DND-41 (cell line): ENCODE measurements at regions not wholly inside any gene's neighbourhood (a gene's known extent, or its start where the extent isn't known, plus 50 kb on each side); places are given as distances from the start of the nearest gene placed in this dataset.
A peak's percentile ranks its signal among the peaks of the same experiment; 100 is the strongest.
"Not testable (repeated sequence)": the region's sequence is repeated elsewhere in the genome, so short reads cannot be mapped to it uniquely, and the experiment has no call there.

Source experiments
- ATAC-seq: fragments of 200-7000 bp; cut with Tn5 transposase; 3 replicates; pipeline ENCODE4 v1.9.1; 2021; ENCODE audit warnings: low read depth; ENCODE audit not compliant: insufficient read depth
- DNase-seq: peaks from one replicate; pipeline ENCODE4 v3.0.0-alpha.2; 2020
- H2AFZ ChIP-seq: 2 replicates; pipeline ENCODE4 v1.6.0; 2012; ENCODE audit warnings: low read depth, low read length
- H3K27ac ChIP-seq: 2 replicates; pipeline ENCODE4 v1.5.1; 2012; ENCODE audit warnings: low read length, inconsistent platforms
- H3K27me3 ChIP-seq: fragments of 200-600 bp; sonication (generic); 2 replicates; pipeline ENCODE4 v1.6.0; 2012; ENCODE audit warnings: low read length, mild to moderate bottlenecking, inconsistent platforms; ENCODE audit not compliant: insufficient read depth, poor library complexity
- H3K36me3 ChIP-seq: 2 replicates; pipeline ENCODE4 v1.5.1; 2012; ENCODE audit warnings: low read length, inconsistent platforms; ENCODE audit not compliant: insufficient read depth
- H3K4me1 ChIP-seq: 2 replicates; pipeline ENCODE4 v1.5.1; 2012; ENCODE audit warnings: mild to moderate bottlenecking, low read length; ENCODE audit not compliant: insufficient read depth
- H3K4me2 ChIP-seq: 2 replicates; pipeline ENCODE4 v1.6.0; 2012; ENCODE audit warnings: mild to moderate bottlenecking, moderate library complexity, low read length, inconsistent platforms; ENCODE audit not compliant: insufficient read depth
- H3K4me3 ChIP-seq, 2 experiments: fragments of 200-600 bp in 1 of 2; shearing (Covaris generic) in 1 of 2; 2 replicates each; pipeline ENCODE4 v1.5.1; 2012 to 2016; ENCODE audit warnings: inconsistent platforms in 2 of 2, low read length in 2 of 2, mild to moderate bottlenecking in 2 of 2, low read depth in 1 of 2, moderate library complexity in 1 of 2
- H3K79me2 ChIP-seq: 2 replicates; pipeline ENCODE4 v1.6.0; 2012; ENCODE audit warnings: low read length, inconsistent platforms; ENCODE audit not compliant: insufficient read depth
- H3K9ac ChIP-seq: 2 replicates; pipeline ENCODE4 v1.6.0; 2012; ENCODE audit warnings: low read depth, mild to moderate bottlenecking, inconsistent platforms, low read length, moderate library complexity
- H3K9me3 ChIP-seq: 2 replicates; pipeline ENCODE4 v1.5.1; 2012; ENCODE audit warnings: low read length, moderate library complexity, mild to moderate bottlenecking, inconsistent platforms; ENCODE audit not compliant: insufficient read depth, severe bottlenecking
- H4K20me1 ChIP-seq: 2 replicates; pipeline ENCODE4 v1.6.0; 2012; ENCODE audit warnings: low read length; ENCODE audit not compliant: insufficient read depth
- CTCF ChIP-seq: IDR thresholded peaks from 2 replicates; pipeline ENCODE4 v1.5.1; 2012; ENCODE audit warnings: borderline replicate concordance, low read length, moderate library complexity, mild to moderate bottlenecking; ENCODE audit not compliant: poor library complexity, severe bottlenecking; ENCODE audit errors: extremely low read depth
- EZH2 ChIP-seq: IDR thresholded peaks from 3 replicates; pipeline ENCODE4 v1.6.1; 2012; ENCODE audit warnings: borderline replicate concordance, low read depth, mild to moderate bottlenecking, moderate library complexity, low read length, inconsistent platforms; ENCODE audit not compliant: severe bottlenecking

DNA sequence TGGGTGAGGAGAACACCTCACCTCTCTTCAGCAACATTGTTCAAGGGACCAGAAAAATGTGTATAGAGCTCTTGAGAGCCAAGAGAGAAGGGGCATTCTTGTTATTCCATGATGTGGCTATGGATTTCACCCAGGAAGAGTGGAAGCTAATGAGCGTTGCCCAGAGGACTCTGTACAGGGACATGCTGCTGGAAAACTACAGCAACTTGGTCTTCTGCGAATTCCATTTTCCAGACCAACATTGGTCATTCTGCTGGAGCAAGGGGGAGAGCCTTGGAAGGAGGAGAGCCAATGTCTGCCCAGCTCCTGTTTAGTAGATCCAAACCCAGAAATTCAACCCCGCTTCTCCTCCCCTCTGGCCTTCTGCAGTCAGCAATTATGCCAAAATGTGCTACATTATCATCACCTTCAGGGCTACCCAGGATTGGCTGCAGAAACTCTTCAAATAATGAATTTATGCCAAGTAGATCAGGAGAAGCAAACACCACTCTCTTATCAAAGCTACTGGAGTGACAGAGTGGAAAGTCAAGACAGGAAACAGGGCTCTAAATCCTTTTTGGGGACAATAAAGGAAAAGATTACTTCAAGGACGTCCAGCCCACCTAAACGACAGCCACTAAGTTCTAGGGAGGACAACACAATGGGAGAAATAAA lies 707.5 kb upstream of the LUZP2 start:
- Histone ChIP-seq H3K4me1 (peaks cover 10% of the 10 kb centered on the region), H3K27me3 (no peaks in the 10 kb centered on the region), H3K9ac (no peak overlapping the region), H3K27ac (no peak overlapping the region), H4K20me1 (no peaks in the 10 kb centered on the region), H3K79me2 (no peaks in the 10 kb centered on the region), H3K4me2 (no peak overlapping the region), H3K36me3 (no peaks in the 10 kb centered on the region), H2AFZ (peak overlapping the region; percentile 5; the same call in 1 of the 2 replicates), H3K9me3 (no peaks in the 10 kb centered on the region), H3K4me3 (no peak overlapping the region)
- ATAC-seq (no peak), DNase-seq (no peak)
- no peak for TF ChIP-seq CTCF
- TF ChIP-seq EZH2 = no peak

DNA sequence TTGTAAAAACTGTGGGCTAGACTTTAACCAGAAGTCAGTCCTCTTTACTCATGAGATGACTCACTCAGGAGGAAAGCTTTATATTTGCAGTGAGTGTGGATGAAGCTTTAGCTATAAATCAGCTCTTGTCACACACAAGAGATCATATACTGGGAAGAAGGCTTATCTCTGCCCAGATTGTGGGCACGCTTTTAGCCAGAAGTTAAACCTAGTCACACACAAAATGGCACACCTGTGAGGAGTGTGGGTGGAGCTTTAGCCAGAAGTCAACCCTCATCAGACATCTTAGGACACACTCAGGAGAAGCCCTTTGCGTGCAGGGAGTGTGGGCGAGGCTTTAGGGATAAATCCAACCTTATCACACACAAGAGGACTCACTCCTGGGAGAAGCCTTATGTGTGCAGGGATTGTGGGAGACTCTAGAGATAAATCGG lies 706.9 kb upstream of the LUZP2 start:
- H3K79me2 ChIP-seq = no peaks in the 10 kb centered on the region
- no peak overlapping the region for H2AFZ ChIP-seq
- H3K4me3 ChIP-seq = no peak overlapping the region
- DNase-seq (no peak), ATAC-seq (peak; percentile 58)
- no peaks in the 10 kb centered on the region for H3K36me3 ChIP-seq
- no peak overlapping the region for H3K4me2 ChIP-seq
- H3K4me1 ChIP-seq = peaks cover 10% of the 10 kb centered on the region
- H3K27me3 ChIP-seq = no peaks in the 10 kb centered on the region
- no peaks in the 10 kb centered on the region for H4K20me1 ChIP-seq
- H3K27ac ChIP-seq = no peak overlapping the region
- TF ChIP-seq CTCF = no peak
- TF ChIP-seq EZH2 = no peak
- H3K9ac ChIP-seq = no peak overlapping the region
- no peaks in the 10 kb centered on the region for H3K9me3 ChIP-seq

GRCh38 chr11:23797624-23798419 lies 699.0 kb upstream of the LUZP2 start:
- Histone ChIP-seq H3K36me3 (no peaks in the 10 kb centered on the region), H3K4me2 (no peak overlapping the region), H3K4me1 (no peaks in the 10 kb centered on the region), H3K79me2 (no peaks in the 10 kb centered on the region), H3K9me3 (no peaks in the 10 kb centered on the region), H2AFZ (no peak overlapping the region), H3K27me3 (no peaks in the 10 kb centered on the region), H3K27ac (no peak overlapping the region), H3K4me3 (no peak overlapping the region), H3K9ac (no peak overlapping the region), H4K20me1 (no peaks in the 10 kb centered on the region)
- DNase-seq (no peak), ATAC-seq (no peak)
- TF ChIP-seq CTCF = no peak
- no peak for TF ChIP-seq EZH2

DNA sequence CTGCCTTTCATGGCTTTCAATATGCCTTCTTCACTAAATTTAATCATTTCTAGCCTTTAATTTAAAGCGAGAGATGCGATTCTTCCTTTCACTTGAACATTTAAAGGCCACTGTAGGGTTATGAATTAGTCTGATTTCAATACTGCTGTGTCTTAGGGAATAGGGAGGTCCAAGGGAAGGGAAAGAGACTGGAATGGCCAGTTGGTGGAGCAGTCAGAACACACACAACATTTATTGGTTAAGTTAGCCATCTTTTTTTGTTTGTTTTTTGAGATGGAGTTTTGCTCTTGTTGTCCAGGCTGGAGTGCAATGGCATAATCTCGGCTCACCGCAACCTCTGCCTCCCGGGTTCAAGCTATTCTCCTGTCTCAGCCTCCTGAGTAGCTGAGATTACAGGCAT lies 662.5 kb upstream of the LUZP2 start:
- ATAC-seq, H3K4me2 ChIP-seq, H4K20me1 ChIP-seq, H3K27ac ChIP-seq, DNase-seq, H3K79me2 ChIP-seq, H3K4me3 ChIP-seq, H3K4me1 ChIP-seq, H3K9ac ChIP-seq, H3K27me3 ChIP-seq, H2AFZ ChIP-seq, H3K9me3 ChIP-seq, H3K36me3 ChIP-seq: not testable (repeated sequence)
